GM12801 (cell line): ENCODE measurements at regions not wholly inside any gene's neighbourhood (a gene's known extent, or its start where the extent isn't known, plus 50 kb on each side); places are given as distances from the start of the nearest gene placed in this dataset.

Experiments
- TF ChIP-seq, protein P1 (sequence below): IDR thresholded peaks from one replicate; pipeline ENCODE4 v1.5.1; 2011; ENCODE audit warnings: control low read depth; ENCODE audit not compliant: insufficient read length; ENCODE audit errors: extremely low read depth

- TF ChIP-seq, protein P1, sequence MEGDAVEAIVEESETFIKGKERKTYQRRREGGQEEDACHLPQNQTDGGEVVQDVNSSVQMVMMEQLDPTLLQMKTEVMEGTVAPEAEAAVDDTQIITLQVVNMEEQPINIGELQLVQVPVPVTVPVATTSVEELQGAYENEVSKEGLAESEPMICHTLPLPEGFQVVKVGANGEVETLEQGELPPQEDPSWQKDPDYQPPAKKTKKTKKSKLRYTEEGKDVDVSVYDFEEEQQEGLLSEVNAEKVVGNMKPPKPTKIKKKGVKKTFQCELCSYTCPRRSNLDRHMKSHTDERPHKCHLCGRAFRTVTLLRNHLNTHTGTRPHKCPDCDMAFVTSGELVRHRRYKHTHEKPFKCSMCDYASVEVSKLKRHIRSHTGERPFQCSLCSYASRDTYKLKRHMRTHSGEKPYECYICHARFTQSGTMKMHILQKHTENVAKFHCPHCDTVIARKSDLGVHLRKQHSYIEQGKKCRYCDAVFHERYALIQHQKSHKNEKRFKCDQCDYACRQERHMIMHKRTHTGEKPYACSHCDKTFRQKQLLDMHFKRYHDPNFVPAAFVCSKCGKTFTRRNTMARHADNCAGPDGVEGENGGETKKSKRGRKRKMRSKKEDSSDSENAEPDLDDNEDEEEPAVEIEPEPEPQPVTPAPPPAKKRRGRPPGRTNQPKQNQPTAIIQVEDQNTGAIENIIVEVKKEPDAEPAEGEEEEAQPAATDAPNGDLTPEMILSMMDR, result no peak
These were observed 50.8 kb upstream of the POU3F1 start for GRCh38 chr1:38097284-38097898.
